HFF-Myc (cell line): ENCODE measurements at regions not wholly inside any gene's neighbourhood (a gene's known extent, or its start where the extent isn't known, plus 50 kb on each side); places are given as distances from the start of the nearest gene placed in this dataset.

Experiments used
- DNase-seq: peaks from one replicate; pipeline ENCODE4 v3.0.0-alpha.2; 2011; ENCODE audit warnings: low read depth; ENCODE audit errors: extremely low read depth
- H3K4me3 ChIP-seq: replicated peaks from 2 replicates; pipeline ENCODE4 v1.5.1; 2011; ENCODE audit warnings: low read depth, mild to moderate bottlenecking, control low read depth, low read length
- TF ChIP-seq, protein P1 (sequence below): IDR thresholded peaks from 2 replicates; pipeline ENCODE4 v1.5.1; 2012; ENCODE audit warnings: mild to moderate bottlenecking, low read depth, low read length, control low read depth; ENCODE audit errors: missing control alignments

DNA sequence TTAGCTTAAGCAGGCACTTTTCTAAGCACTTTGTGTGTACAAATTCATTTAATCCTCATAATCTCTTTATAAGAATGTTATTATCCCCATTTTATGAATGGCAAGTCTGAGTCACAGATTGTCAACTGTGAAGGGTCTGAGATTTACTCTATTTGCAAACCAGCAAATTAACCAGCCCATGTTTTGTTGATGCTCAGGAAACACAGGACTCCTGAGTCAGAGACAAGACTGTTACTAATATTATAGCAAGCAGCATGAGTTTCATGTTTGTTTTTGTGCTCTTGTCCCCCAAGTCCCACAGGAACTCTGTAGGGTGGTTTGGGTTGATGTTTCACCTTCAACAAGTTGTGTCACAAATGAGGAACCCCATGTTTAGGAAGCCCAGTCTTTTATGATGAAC, 182.0 kb upstream of the PPP1R3A start:
- TF ChIP-seq, protein P1, sequence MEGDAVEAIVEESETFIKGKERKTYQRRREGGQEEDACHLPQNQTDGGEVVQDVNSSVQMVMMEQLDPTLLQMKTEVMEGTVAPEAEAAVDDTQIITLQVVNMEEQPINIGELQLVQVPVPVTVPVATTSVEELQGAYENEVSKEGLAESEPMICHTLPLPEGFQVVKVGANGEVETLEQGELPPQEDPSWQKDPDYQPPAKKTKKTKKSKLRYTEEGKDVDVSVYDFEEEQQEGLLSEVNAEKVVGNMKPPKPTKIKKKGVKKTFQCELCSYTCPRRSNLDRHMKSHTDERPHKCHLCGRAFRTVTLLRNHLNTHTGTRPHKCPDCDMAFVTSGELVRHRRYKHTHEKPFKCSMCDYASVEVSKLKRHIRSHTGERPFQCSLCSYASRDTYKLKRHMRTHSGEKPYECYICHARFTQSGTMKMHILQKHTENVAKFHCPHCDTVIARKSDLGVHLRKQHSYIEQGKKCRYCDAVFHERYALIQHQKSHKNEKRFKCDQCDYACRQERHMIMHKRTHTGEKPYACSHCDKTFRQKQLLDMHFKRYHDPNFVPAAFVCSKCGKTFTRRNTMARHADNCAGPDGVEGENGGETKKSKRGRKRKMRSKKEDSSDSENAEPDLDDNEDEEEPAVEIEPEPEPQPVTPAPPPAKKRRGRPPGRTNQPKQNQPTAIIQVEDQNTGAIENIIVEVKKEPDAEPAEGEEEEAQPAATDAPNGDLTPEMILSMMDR: no peak
- DNase-seq: no peak
- H3K4me3 ChIP-seq: no peak overlapping the region

DNA sequence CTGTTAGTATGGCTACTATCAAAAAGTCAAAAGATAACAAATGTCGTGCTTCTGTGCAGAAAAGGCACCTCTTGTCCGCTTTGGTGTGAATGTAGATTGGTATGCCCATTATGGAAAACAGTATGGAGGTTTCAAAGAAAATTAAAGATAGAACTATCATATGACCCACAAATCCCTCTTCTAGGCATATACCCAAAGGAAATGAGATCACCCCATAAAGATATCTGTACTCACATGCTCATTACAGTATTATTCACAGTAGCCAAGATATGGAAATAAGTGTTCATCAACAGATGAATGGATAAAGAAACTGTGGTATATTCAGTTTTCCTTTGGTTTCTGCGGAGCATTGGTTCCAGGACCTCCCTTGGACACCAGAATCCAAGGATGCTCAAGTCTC, 180.5 kb upstream of the PPP1R3A start:
- TF ChIP-seq, protein P1: no peak
- DNase-seq: no peak
- H3K4me3 ChIP-seq: no peak overlapping the region

DNA sequence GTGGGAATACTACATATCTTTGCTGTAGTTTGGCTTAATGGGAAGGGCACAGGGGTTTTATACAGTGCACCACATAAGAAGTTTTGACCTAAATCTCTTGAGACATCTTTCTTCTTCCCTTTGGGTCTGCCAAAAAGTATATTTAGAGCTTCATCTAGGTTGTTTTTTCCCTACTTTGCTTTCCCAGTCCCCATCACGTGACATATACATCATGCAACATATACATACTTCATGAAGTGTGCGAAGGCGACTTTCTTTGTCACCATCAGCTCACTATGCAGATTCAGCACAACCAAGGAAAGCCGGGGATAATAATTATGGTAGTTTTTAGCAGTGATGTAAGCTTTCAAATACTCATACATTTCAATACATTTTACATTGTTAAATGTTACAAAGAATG, 177.1 kb upstream of the PPP1R3A start:
- DNase-seq: no peak
- no peak overlapping the region for H3K4me3 ChIP-seq
- TF ChIP-seq, protein P1: no peak

DNA sequence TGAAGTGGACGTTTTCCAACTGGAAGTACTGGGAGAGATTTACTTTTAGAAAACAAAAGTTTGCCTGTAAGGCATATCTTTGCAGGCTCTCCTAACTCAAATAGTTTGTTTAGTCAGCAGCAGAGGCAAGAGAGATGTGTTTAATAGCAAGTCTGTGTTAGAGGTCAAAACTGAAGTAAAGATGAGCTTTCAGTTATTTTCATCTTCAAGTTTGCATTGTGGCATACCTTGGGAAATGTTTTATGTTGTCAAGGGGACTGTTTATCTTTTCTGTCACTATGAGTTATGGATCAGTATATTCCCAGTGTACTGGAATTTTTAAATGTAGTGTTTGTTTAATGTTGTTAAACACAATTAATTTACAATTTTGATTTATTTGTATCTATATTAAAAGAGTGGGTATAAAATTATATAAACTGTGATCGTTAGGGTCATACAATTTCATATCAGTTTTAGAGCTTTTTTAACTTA, 169.7 kb upstream of the PPP1R3A start:
- DNase-seq: no peak
- TF ChIP-seq, protein P1: no peak
- no peak overlapping the region for H3K4me3 ChIP-seq

DNA sequence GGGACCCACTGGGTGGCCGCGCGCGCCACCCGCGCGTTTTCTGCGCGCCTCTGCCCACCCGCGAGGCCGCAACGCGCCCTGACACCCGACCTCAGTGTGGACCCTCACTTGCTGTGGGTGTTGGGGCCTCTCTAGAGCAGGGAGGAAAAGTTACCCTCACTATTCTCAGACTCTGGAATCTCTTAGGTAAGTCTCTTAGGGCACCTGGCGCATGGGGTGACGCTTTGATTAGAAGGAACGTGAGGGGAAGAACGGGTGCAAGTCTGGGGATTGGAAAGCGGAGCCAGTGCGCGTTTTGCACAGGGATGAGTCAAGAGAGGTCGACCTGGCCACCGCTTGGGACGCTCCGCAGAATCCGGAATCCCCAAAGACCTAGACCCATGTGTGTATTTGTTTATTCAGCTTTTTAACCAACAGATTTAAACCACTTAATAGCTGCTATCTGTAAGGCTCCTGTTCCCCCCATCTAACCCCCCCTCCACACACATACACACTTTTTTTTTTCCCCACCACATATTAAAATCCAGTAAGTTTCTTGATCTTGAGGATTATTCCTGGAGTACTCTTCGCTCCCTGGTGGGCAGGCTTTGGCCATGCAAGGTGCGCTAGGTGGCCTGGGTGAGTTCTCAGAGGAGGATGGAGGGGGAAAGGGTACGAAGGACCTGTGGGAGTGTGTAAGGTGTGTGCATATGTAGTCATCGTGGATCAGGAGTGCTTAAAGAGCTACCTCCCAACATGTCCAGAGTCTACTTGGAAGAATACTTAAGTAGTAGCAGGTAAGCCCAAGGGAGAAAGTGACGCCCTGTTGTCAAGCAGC, 169.1 kb upstream of the PPP1R3A start:
- TF ChIP-seq, protein P1: no peak
- peak overlapping the region; percentile 64 for H3K4me3 ChIP-seq
- no peak for DNase-seq

DNA sequence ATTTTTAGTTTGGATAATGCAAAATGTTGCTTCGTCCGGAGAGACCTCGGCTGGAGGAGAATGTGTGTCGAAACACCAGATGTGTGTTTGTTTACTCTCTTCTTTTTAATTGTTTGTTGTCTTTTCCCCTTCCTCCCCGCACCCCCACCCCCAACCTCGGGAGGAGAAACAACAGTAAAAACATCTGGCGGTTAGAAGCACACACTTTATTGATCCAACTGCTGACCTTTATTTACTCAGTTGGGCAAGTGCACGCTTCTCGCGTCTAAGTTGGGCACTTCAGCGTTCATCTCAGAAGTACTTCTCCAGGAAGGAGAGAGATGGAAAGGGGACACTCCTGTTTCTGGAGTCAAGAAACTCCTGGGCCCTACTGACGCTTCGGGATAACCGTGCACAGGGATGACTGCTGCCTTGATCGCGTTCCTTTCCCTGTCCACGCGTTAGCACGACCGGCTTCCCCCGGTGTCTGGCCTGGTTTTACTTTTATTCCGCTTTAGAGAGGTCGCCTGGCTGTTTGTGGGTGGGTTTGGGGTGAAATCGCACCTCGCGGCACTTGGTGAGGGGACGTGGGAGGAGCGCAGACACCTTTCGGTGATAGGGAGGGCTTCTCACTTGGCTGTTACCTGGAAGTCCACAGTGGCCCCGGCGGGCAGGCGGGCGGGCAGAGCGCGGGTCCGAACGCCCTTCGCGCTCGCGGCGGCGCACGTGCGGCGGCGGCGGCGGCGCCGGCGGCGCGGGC, 168.3 kb upstream of the PPP1R3A start:
- no peak for DNase-seq
- H3K4me3 ChIP-seq: peak overlapping the region; percentile 64
- TF ChIP-seq, protein P1: no peak
